ENCODE measurements at regions not wholly inside any gene's neighbourhood (a gene's known extent, or its start where the extent isn't known, plus 50 kb on each side); places are given as distances from the start of the nearest gene placed in this dataset.
"Not testable (repeated sequence)": the region's sequence is repeated elsewhere in the genome, so short reads cannot be mapped to it uniquely, and the experiment has no call there.

DNA sequence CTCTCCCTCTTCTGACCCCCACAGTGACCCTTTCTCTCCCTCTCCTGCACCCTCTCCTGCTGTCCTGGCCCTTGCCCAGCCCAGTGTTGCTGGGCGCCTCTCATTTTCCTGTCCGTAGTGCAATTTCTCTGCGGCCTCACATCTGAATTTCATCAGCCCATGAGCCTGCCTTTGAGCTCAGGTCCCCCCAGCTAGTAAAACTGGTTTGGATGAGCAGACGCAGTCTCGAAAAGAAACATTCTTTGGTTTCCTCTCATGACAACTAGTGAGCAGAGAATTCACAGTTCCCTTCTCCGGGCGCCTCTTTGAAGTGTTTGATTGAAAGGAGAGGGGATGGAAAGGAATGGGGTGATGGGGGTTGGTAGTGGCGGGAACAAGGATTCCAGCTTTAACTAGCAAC, 126.0 kb upstream of the CADM1 start:
- no peak for DNase-seq

DNA sequence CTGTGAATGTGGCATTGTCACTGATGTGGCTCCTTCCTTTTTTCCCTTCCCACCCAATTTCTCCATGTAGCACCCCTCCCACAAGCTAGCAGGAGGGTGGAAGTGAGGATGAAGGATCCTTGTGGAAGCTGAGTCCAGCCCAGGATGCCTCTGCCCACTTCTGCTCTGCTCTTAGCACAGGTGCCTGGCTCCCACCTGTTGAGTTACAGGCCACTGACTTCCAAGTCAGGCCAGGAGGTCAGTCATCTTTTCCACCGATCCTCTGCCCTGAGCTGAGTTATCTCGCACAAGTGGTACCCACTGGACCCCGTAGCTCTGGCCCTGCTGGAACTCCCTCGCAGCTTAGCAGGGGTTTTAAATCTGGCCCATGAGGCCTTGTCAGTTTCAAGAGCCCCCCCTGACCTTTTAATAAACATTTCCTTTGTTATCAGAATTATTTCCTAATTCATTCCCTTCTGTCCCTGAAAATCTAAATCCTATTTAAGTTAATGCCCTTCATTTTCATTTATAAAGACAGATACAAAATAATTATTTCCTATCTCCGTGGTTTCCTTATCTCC, 125.3 kb upstream of the CADM1 start:
- DNase-seq, result no peak

DNA sequence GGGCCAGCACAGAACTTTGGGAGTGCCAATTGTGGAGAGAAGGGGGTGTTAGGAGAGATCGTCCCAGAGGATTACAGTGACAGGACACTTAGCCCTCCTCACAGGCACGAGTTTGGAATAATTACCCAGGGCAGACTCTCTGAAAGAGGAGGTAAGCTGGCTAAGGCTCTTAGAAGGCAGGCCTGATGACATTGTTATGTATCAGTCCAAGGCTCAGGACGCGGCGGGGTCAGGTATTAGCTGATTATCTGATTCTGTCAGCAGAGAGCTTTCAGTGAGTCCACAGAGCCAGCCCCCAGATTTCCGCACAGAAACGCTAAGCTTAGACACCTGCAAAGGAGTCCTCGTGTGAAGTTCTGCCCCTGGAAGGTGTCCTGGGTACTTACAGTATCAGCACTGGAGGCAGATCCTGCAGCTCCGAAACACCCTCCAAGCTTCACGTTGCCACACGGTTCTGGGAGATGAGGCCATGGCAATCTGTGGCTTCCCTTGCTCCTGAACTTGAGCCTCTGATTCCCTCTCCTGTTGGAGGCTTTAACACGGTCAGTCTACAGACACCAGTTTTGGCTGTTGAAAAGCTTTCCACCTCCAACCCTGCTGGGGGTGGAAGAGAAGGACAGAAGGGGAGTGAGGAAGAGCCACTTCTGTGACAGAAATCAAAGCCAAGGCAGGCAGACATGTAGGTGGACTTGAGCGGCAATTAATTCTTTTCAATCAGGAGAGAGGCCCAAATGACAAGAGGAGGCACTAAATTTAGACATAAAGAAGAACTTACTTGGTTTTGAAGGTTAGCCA, 123.6 kb upstream of the CADM1 start:
- no peak for DNase-seq

DNA sequence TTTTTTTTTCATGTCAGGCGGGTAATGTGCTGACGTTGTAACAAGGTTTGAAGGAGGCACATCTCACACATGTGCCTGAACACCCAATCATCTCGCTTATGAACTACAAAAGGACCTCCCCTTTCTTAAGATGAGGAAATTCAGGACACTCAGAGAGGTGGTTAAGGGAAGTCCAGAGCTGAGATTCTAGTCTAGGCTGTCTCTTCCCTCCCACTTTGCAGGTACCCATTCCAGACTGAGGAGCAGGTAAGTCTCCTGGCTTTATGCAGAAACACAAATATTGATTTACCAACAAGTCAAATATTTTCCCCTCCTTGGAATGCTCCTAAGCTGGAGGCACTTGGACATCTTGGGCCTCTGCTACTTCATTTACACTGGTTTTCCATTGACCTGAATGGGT, 122.9 kb upstream of the CADM1 start:
- DNase-seq, result no peak

DNA sequence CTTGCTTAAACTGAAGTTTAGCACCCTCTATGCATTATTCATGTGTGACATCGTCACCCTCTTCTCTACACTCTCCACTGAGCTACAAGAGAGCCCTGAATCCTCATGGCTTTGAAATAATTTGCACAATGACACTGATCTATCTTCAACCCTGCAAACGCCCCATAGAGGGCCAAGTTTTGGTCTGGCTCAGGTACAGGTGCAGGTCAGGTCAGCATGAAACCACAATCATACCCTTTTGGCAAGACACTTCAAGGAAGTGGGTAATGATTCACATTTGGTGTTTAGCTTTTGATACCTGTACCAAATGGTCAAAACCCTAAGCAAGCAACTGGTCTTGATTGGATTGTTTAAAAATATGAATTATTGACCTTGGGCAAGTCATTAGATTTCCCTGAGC, 122.2 kb upstream of the CADM1 start:
- DNase-seq, result no peak

DNA sequence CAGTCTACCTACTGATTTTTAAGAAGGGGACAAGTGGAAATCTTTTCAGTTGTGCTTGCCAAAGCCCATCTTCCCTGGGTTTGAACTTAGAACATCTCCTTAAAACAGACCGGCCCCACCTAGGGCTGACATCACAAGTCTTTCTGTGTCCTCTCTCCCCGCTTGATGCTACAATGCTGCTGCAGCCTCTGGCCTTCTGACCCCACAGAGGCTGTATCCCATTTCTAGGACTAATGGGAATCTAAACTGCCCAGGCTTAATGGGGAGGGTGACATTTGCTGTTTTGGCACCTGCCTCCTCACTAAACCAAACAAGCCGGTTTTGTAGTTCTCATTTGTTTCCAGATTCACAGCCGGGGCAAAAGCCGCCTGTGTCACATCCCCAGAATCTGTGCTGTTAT, 121.3 kb upstream of the CADM1 start:
- no peak for DNase-seq

DNA sequence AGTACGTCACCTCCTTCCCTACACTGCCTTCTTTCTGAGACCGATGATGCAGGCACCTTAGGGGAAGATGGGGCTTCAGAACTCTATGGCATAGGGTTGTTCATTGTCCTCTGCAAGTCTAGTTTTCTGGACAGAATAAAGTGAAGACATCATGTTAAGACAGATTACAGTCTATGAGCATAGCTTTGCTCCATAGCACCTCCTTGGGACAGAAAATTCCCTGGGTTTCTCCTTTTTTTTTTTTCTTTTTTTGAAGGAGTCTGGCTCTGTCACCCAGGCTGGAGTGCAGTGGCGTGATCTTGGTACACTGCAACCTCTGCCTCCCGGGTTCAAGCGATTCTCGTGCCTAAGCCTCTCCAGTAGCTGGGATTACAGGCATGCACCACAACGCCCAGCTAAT, 119.8 kb upstream of the CADM1 start:
- no peak for DNase-seq

DNA sequence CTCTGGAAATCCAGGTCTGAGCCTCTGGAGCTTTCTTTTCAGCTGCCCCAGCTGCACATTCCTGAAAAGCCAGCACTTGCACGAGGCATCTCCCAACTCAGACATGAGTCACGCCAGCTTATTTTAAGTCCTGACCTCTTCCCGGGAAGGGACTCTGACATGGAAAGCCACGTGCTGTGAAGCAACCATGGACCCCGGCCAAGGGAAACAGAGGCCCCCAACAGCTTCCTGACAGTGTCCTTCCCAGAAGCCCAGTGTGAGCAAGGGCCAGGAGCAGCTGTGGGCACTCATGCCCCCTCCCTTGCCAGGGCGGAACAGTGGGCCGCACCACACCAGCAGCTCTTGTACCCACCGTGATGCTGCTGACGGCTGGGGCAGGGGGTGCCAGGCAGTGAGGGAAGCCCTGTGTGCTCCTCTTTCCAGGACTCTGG, 118.8 kb upstream of the CADM1 start:
- no peak for DNase-seq

DNA sequence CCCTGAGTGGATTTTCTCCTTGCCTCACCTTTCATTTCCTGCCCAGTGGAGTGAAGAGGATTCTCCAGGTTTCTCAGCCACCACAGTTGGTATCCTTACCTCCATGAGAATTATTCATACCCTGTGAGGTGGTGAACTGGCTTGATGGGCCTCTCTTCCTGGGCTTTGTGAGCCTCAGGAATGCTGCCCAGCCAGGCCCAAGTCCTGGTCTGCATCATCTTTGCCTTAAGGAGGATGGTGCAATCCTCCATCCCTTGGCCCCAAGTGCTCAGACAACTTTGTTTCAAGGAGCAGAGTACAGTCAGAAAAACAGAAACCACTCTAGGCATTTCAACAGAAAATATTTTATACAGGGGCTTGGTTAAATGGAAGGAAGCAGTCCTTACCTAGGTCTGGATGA, 114.2 kb upstream of the CADM1 start:
- DNase-seq, result no peak

DNA sequence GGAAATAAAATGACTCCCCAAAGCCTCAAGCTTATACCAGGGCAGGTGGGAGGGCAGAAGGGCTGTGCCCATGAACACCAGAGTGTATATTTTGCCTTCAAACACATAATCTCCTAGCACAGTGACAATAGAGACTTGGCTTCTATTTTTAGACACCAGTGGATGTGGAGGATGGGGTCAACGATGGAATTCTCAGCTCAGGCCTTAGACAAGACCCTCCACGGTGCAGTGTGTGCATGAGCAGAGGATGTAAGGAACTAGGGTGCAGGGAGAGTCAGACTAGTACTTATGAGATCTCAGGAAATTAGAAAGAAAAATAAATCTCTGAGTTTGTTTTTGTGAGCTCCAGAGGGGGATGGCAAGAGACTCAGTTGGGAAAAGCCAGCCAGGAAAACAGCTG, 113.6 kb upstream of the CADM1 start:
- DNase-seq, result no peak

DNA sequence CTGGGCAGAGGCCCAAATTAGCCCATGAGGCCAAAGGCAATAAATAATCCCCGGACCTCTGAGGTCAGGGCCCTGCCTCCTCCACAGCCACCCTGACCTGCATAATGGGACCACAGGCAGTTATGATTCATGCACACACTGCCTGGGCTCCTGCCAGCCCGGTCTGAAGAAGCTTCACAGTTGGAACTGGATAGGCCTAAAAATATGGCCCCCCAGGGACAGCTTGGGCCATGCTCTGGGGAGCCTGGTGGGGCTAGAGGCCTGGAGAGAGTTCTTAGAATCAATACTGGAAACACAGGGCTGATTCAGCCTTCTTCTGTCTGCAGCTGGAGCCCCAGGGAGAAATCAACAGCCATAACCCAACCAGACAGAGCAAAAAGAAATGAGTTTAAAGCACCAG, 112.8 kb upstream of the CADM1 start:
- DNase-seq, result no peak

DNA sequence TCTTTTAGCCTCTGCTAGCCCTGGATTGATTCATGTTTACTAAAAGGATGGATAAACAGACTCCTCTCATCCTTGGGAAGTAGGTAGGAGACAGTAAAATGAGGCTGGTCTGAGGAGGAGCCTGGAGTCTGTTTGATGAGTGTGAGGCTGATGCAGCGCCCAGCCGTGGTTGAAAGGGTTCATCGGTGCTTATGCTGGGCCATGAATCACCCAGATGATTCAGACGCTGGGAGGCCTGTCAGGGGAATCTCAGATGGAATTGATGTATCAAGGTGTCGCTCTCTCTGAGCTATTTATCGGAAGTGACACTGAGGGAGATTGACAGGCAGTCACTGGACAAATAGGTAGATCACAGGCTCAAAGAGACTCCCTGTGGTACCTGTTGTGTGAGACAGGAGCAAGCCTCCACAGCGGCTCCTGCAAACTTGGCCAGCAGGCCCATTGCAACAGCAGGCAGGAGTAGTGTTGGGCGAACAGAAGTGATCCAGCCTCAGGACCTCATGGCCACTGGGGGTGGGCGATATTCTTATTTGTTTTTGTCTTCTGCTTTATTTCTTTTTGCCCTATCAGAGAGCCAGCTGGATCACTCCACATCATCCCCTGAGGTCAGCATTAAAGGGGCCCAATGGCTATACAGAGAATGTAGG, 109.9 kb upstream of the CADM1 start:
- DNase-seq, result no peak

DNA sequence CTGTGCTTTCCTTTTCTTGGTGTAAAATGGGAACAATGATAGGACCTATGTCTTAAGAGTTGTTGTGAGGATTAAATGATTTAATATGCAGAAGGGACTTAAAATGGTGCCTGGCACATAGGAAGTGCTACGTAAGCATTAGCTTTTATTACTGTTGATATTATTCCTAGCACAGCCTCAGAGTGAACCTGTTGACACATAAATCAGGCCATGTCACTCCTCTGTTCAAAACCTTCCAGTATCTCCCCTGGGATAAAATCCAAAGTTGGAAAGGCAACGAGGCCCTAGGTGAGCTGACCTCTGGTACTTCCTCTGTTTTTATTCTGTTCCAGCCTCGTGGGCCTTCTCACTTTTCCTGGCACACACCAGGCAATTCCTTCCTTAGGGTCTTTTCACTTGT, 108.8 kb upstream of the CADM1 start:
- no peak for DNase-seq

DNA sequence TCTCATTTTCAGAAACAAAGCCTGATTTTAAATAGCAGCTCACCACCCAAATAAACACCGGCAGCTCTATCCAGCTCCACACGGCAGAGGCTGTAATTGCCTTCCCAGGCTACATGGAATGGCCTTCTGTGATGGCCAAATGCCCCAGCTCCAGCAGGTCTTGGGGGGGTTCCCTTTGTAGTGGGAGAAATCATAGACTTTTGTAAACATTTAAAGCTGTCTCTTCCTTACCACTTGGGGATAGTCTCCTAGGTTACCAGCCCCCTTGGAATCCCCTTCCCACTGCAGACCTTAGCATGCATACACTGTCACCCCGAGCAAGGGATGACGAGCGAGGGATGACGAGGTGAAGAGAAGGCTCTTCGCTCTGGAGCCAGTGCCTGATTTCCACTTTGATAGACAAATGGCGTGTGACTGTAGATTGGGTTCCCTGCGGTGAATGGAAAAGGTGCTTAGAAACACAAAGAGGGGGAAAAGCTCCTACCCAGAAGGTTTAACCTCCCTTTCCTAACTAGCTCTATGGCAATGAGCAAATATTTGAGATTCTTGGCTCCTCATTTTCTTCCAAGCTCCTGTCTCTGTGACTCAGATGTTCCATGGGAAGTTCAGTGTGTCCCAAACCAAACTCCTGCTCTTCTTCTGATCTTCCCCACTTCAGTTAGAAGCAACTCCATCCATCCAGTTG, 108.0 kb upstream of the CADM1 start:
- no peak for DNase-seq

DNA sequence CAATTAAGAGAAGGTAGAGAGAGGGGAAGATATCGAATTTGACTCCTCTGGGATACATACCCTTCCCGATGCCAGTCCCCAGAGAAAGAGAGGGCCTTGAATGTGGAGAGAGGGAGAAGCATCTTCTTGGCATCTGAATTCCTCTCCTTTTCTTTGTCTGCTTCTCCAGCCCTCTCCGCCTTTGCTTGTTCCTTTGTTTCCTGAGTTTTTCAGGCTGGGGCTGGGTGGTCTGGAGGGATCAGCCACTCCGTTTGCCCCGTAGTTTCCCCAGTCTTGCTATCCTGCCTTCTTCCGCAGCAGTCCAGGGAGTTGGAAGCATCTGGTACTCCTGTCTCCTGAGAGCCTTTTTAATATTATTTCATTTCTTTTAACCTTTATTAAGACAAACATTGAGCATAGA, 107.1 kb upstream of the CADM1 start:
- DNase-seq, result no peak

DNA sequence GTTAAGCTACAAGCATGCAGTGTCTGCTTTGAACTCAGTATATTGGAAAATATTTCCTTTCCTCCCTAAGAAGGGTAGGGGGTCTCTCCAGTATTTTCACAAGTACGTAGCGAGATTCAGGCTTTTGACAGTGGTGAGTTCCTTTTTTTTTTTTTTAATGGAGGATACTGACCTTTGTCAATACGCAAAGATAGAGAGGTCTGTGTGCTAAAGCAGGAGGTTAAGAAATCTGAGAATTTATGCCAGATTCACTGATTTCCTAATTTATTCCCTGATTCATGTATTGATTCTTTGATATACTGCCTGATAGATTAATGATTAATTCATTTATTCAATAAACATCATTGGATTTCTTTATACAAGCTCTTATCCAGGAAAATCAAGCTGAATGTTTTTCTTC, 106.7 kb upstream of the CADM1 start:
- DNase-seq, result no peak

DNA sequence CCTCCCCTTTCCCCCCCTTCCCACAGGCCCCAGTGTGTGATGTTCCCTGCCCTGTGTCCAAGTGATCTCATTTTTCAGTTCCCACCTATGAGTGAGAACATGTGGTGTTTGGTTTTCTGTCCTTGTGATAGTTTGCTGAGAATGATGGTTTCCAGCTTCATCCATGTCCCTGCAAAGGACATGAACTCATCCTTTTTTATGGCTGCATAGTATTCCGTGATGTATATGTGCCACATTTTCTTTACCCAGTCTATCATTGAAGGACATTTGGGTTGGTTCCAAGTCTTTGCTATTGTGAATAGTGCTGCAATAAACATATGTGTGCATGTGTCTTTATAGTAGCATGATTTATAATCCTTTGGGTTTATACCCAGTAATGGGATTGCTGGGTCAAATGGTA, 106.0 kb upstream of the CADM1 start:
- not testable (repeated sequence) for DNase-seq

DNA sequence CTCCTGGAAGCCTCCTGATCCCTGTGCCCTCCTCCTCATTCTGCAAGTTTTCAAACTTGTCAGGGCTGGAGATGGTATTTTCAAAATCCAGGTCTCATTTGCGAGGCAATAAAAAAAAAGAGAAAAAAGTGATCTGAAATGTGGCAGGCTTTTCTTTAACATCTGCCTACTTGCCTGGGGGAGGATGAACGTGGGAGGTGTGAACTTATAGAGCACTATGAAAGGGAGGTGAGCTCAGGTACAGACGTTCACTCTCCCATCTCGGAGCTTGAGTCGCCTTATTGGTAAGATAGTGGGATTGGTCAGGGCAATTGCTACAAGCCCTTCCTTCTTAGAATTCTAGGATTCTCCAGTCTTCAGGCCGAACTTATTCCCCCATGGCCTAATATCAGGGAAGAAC, 104.8 kb upstream of the CADM1 start:
- DNase-seq, result no peak

DNA sequence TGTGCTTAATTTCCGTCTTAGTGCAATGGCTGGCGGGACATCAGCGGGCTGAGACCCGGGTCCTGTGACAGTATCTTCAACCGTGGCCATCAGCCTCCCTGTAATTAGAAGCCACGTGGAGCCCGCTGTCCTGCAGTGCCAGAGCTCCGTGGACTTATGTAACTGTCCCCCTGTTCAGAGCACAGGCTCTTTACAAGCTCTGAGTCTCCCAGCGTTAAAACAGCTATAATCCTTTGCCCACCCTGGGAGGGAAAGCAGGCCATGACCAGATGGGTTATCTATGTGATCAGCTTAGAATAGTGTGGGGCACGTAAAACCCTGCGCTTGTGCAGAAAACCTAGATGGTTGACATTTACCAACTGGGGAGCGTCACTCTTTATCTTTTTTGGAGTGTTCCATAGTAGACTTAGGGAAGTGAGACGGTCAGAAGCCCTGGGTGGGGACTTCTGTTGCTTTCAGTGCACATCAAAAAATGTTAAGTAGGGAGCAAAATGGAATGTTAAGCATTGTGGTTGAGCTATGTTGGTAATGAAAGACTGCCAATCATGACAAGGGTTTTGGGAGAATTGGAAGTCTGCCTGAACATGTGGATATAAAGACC, 103.5 kb upstream of the CADM1 start:
- DNase-seq, result no peak

DNA sequence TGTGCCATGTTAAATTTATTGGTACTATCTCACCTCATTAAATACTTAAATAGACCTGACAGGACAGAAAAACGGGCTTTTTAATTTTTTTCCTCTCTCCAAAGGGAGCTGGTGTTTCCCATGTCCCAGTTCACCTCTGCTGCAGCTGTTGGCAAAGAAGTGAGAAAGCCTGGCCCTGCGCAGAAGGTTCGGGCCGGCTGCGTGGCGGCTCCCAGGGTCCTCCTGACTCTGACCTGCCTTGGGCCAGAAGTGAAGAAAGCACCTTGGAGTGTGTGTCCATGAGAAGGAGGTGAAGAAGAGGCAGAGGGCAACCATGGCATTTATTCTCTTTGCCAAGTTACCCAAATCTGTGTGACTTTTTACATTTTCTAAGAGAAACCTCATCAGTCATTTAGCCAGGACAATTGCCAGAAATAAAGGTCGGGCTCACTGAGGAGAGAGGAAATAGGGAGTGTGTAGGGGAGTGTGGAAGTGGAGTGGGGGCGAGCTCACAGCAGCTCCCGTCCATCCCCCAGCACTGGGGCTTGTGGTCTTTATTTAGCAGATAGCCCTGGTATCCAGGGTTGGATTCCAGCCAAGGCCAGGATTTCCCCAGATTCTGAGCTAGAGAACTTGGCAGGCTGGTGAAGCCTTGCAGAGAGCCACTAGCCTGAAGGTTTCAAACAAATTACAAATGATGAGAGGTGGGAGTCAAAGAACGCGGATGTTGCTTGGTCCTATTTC, 102.4 kb upstream of the CADM1 start:
- peak; percentile 56 for DNase-seq

DNA sequence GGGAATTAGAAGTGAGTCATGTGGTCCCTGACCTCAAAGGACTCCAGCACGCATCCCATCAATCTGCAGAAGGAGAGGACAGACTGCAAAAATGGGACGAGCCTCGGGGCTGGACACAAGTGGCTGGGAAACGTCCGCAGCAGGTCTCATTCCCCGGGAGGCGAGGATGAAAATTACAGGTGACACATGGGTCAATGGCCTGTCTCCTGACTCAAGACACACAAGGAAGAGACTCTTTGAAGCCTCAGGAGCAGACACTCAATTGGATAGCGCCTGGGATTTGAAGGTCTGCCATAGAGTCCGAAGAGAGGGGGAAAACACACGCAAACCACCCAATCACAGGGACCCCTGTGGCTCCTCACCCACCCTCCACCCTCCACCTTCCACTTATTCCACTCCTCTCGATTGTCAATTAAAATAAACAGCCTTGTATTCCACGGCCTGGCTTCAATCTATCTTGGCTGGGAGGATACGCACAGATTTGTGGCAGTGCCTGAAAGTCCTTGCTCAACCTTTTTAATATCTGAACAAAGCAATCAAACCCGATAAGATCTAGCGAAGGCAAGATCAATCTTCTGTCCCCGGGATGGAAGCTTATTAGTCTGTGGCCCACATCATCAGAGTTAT, 101.8 kb upstream of the CADM1 start:
- no peak for DNase-seq

DNA sequence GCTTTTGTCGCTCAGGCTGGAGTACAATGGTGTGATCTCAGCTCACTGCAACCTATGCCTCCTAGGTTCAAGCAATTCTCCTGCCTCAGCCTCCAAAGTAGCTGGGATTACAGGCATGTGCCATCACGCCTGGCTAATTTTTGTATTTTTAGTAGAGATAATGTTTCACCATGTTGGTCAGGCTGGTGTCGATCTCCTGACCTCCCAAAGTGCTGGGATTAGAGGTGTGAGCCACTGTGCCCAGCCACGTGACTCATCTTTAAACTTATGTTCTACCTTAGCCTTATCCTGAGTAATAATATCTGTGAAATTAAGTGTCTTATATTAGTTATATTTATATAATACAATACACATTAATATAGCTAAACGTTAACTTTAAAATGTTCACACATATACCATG, 101.2 kb upstream of the CADM1 start:
- not testable (repeated sequence) for DNase-seq
